ENCODE measurements at regions not wholly inside any gene's neighbourhood (a gene's known extent, or its start where the extent isn't known, plus 50 kb on each side); places are given as distances from the start of the nearest gene placed in this dataset.

GRCh38 chr2:224325941-224326340 is 76.0 kb downstream of the FAM124B start:
- DNase-seq = no peak

GRCh38 chr2:224324604-224325003 is 77.3 kb downstream of the FAM124B start:
- no peak for DNase-seq

GRCh38 chr2:224320660-224321059 is 81.2 kb downstream of the FAM124B start:
- DNase-seq = no peak

- no peak for DNase-seq
Measured at GRCh38 chr2:224319750-224320149, 82.2 kb downstream of the FAM124B start.

GRCh38 chr2:224312741-224313140 is 89.2 kb downstream of the FAM124B start:
- no peak for DNase-seq

- DNase-seq = no peak
Measured at GRCh38 chr2:224310943-224311625, 90.8 kb downstream of the FAM124B start.

GRCh38 chr2:224309176-224309575 is 92.7 kb downstream of the FAM124B start:
- DNase-seq = no peak

GRCh38 chr2:224308272-224308911 is 93.5 kb downstream of the FAM124B start:
- DNase-seq = no peak

- DNase-seq = no peak
Measured at GRCh38 chr2:224302952-224303351, 99.0 kb downstream of the FAM124B start.

GRCh38 chr2:224293976-224294375 is 107.9 kb downstream of the FAM124B start:
- DNase-seq = no peak

GRCh38 chr2:224287531-224287930 is 114.4 kb downstream of the FAM124B start:
- DNase-seq = no peak

- no peak for DNase-seq
Measured at GRCh38 chr2:224286923-224287322, 115.0 kb downstream of the FAM124B start.

- peak; percentile 45 for DNase-seq
Measured at GRCh38 chr2:224284134-224284946, 117.6 kb downstream of the FAM124B start.

GRCh38 chr2:224283466-224283965 is 118.4 kb downstream of the FAM124B start:
- no peak for DNase-seq

GRCh38 chr2:224281374-224281773 is 120.5 kb downstream of the FAM124B start:
- no peak for DNase-seq

GRCh38 chr2:224278531-224278930 is 123.4 kb downstream of the FAM124B start:
- DNase-seq = no peak

- no peak for DNase-seq
Measured at GRCh38 chr2:224276251-224276650, 125.7 kb downstream of the FAM124B start.

- DNase-seq = no peak
Measured at GRCh38 chr2:224272237-224272910, 129.5 kb downstream of the FAM124B start.

GRCh38 chr2:224271617-224272236 is 130.2 kb downstream of the FAM124B start:
- DNase-seq = no peak

- peak; percentile 48 for DNase-seq
Measured at GRCh38 chr2:224268441-224268840, 133.5 kb downstream of the FAM124B start.

GRCh38 chr2:224264259-224264658 is 137.6 kb downstream of the FAM124B start:
- DNase-seq = no peak

- DNase-seq = no peak
Measured at GRCh38 chr2:224263571-224264043, 138.3 kb downstream of the FAM124B start.
